NCI-H146 (cell line): ENCODE measurements at regions not wholly inside any gene's neighbourhood (a gene's known extent, or its start where the extent isn't known, plus 50 kb on each side); places are given as distances from the start of the nearest gene placed in this dataset.
A peak's percentile ranks its signal among the peaks of the same experiment; 100 is the strongest.
"Not testable (repeated sequence)": the region's sequence is repeated elsewhere in the genome, so short reads cannot be mapped to it uniquely, and the experiment has no call there.

Experiments used
- DNase-seq: peaks from one replicate; lab custom pipeline; 2025; lab: John Stamatoyannopoulos, UW

DNA sequence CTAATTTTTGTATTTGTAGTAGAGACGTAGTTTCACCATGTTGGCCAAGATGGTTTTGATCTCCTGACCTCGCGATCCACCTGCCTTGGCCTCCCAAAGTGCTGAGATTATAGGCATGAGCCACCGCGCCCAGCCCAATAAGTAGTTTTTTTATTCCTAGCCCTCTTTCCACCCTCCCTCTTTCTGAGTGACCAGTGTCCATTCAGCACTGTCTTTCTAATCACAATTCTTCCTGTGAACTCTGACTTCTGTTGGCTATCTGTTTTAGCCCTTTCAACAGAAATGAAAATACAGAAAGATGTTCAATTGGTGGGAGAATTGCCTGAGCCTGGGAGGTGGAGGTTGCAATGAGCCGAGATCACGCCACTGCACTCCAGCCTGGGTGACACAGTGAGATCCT, 122.3 kb upstream of the LIFR start:
- not testable (repeated sequence) for DNase-seq

DNA sequence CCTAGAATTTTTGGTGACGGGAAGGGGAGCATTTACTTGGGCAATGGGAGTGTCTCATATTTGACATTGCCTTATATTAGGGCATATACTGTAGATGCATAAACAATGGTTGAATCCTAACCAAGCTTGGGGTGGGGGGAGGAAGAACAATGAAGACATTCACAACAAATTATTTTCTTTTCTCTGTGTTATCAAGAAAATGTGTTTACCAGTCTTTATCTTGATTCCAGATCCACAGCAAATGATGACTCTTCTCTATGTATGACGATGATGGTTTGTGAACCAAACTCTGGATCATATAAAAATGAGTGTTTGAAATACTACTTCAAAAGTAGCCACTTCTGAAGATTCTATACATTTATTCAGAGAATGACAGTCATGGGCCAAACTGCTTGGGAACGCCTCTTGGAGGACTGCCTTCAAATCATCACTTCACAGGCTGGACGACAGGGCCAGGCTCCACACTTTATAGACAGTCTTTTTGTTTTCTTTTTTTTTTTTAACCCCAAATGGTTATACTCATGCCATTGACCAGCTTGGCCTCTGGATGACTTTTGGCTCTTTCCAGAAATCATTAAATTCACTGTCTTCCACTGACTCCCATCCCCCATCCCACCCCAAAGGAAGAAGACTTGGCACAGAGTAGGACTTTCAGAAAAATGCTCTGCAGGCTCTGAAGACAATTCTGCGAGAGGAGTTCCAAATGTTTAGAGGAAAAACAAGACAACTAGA, 123.8 kb upstream of the LIFR start:
- no peak for DNase-seq

DNA sequence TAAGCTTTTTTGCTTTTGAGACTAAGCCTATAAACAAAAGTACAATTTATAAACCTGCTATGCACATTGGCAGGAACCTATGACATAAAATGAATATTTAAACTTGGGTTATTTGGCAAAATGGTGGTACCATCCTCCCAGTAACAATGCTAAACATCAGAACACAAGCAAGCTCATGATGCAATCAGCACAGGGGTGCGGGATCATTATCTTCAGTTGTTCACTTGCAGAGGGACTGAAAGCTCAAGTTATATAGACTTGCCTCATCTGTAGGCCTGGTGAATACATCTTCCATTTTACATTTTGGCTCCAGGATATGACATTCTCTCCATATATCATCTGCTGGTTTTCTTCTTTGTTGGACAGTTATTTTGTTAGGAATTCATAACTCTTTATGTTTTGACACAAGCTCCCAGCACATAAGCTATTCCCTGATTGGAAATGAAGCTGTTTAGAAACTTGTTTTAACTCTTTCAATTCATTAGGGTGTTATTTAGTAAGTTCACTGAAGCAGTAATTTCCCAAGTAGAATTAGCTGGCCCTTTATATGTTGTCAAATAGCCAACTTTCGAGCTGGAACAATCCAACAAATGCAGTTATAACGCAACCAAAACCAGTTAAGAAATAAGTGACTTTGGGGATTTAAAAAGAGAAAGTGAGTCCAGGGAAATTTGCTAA, 124.7 kb upstream of the LIFR start:
- no peak for DNase-seq

DNA sequence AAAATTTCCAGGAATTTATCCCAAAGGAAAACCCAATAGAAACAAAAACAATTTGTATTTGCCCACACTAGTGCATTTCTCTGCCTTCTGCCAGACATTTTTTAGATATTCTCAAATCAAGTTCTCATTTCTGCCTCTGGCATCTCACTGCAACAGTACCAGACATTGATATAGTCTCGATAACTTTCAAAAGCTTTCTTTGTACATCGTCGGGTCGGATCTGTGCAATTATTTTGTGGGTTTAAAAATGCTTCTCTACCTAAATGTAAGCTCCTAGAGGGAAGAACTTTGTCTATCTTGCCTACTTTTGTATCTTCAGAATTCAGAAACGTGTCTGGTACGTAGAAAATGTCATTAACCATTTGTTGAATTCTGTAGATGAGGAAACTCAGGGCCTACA, 125.5 kb upstream of the LIFR start:
- DNase-seq, result no peak

DNA sequence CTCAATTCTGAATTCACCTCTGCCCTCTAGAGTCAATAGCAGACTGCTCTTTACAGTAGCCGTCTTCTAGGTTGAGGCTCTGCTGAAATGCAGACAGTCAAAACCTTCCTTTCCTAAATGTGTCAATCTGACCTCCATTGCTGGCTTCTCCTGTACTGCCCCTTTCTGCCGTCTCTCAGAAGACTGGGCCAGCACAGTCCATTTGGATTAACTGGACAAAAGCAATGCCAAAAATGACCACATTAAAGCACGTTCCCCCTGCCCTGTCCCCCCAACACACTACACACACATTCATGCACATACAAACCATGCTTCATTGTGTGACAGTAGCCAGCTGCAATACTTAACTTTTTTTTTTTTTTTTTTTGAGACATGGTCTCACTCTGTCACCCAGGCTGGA, 130.2 kb upstream of the LIFR start:
- DNase-seq, result no peak

DNA sequence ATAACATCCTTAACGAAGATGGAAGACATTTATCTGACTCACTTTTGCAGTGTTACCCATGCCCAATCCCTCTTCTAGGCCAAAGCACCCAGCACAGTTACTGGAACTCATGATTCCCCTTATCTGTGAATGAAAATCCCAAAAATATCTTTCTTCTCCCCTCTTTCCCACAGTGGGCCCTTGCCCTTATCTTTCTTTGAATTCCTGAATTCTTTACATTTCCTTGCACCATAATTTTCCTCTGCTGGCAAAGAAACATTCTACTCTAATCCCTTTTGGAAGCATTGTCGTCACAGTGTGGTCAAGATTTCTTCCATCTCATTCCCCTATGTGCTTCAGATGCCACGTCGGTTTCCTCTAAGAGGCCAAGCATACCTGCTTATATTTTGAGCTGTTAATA, 135.9 kb upstream of the LIFR start:
- DNase-seq, result no peak

DNA sequence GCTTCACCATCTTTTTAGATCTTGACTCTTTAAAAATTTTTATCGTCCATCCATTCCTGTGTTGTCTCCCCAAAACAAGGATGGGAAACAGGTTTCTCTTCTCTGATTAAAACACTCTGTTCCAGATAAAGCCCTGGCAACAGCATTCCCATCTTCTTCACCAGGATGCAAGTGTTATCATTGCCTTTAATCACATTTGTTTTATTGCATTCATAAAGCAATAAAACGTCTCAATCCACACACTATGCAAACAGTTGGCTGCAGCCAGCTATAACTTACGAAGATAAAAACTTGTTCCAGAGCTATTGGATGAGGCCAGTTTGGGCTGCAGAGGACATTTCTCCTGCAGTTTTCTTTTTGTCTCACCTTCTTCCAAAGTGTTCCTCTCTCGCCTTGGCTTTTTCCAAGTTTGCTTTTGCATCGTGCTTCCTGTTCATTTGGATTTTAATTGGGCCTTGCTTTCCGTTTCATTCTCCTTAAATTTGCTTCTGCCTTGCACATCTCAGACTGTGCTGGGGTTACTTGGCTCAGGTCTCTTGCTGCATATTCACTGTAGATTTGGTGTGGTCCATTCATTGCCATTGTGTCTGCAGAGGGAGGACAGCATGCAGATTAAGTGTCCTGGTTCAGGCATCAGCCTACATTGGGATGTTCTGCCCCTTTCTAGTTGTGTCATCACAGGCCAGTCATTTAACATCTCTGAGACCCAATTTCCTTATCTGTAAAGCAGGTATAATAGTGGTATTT, 136.5 kb upstream of the LIFR start:
- DNase-seq, result no peak

DNA sequence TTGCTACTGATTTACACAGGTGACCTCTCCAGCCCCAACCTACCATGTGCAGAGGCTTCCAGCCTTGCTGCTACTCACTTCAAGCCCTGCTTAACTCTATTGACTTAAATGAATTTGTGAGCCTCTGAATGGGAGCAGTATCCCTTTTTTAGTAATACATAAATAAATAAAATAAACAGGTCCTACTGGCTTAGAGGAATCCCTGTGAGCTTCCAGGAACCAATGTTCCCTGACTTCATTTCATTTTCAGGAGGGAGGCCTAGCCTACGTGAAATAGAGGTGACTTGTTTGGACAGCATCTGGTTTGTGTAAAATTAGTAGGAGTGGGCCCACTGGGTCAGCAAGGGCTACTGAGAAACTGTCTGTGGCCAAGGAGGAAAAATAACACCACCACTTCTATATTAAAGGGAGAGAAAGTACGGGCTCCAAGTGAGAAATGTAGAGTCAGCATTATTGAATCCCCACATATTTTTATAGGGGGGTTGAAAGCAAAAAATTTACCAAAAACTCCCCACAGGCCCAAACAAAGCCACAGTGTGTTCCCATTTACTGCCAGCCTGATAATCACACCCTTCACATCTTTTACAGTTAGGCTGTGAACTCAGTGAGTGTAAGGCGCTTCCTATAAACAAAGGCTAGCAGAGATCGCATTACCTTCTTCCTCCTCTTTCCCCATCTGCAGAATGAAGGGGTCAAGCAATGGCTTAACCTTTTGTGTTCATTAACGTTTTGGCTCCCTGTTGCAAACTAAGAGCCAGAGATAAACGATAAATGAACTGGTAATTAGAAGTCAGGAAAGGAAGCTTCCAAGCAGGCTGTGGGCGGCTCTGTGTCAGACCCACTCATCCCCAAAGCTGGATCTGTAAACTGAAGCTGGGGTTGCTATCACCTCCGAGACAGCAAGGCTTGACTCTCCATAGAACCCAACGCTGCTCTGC, 138.8 kb upstream of the LIFR start:
- no peak for DNase-seq

DNA sequence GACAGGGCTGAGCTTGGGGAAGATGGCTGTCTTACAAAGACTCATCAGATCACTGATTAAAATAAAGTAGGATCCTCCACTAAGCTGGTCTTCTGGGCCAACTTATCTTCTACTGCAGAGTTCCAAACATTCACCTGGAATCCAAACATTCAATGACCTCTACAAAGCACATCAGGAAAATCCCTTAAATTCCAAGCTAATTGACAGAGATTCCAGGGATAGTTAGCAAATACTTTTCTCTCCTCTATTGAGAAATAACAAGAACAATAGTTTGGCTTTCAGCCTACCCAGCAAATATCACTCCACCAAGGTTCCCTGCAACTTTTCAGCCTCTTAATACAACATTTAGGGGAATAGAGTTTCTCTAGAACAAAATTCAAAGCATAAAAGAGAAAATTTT, 140.6 kb upstream of the LIFR start:
- DNase-seq, result no peak

DNA sequence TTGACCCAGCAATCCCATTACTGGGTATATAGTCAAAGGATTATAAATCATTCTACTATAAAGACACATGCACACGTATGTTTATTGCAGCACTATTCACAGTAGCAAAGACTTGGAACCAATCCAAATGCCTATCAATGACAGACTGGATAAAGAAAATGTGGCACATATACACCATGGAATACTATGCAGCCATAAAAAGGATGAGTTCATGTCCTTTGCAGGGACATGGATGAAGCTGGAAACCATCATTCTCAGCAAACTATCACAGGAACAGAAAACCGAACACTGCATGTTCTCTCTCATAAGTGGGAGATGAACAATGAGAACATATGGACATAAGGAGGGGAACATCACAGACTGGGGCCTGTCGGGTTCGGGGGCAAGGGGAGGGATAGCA, 140.3 kb upstream of the OSMR start:
- DNase-seq, result not testable (repeated sequence)

DNA sequence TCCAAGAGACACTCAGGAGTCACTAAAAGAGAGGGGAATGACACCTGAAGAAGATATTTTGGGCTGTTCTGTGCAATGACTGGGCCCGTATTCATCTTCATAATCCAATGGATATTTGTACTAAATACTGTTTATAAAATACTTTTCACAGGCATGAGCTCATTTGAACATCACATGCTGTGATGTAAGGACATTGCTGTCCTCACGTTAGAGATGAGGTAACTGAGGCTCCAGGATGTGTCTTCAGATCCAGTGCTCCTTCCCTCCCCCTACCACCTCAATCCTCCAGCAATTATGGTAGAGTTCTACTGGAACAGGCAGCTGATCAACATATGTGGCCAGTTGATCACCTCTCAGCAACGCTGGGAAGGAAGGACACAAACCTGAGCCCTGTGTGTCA, 139.4 kb upstream of the OSMR start:
- DNase-seq, result no peak

DNA sequence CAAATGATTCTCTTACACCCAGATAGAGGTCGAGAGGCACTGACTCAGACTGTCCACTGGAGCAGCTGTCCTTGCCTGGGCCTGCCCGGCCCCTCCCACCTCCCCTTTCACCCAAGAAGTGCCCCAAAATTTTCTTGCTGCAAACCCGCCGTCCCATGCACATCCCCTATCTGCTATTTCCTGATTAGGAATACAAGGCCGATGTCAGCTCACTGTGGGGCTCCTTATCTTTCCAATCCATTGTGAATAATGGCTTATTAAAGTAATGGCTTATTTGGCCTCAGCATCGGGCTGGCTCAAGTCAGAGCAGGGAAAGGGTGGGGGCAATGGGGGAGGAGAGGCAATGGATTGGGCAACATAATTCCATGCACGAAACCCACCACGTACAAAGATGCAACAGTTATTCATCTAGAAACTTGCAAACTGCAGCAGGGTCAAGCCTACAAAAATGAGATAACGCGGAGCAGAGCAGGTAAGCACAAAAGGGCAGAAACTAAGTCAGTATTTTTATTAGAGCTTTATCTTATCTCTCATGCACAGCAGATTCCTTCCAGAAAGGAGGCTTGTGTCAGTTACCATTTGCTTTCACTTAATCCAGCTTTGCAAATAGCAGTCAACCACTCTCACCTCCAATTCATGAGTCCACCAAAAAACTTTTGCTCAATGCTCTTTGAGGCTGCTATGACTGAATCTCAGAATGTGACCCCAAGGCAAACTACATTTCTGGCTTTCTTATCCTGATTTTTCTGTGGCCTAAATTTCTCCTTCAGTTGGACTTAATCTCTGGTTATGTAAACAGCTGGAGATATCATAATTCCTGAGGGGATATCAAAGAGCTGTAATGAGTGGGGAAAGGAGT, 138.2 kb upstream of the OSMR start:
- no peak for DNase-seq

DNA sequence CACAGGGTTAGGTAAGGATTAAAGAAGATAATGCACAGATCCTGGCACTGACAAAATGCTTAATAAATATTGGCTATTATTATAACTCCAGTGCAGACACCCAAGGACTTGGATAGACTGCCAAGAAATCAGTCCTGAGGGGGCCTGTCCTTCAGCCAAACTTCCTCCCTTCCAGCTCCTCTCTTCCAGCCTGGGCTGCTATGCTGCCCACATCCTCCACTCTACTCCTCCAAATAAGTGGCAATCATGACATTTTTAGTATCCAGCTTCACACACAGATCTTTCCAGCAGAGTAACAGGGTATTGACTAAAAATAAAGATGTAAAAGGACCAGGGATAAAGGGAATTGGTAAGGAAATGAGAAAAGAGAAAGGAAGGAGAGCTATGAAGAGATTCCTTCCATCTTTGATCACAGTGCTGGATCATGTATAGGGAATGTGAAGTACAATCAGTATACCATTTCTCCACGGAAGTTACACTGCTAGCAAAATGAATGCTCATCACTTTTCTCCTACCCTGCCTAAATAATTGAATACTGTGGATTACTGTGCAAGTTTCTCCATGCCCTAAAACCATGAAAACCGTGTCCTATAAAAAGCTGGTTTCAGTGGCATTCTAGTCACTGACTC, 136.0 kb upstream of the OSMR start:
- no peak for DNase-seq

DNA sequence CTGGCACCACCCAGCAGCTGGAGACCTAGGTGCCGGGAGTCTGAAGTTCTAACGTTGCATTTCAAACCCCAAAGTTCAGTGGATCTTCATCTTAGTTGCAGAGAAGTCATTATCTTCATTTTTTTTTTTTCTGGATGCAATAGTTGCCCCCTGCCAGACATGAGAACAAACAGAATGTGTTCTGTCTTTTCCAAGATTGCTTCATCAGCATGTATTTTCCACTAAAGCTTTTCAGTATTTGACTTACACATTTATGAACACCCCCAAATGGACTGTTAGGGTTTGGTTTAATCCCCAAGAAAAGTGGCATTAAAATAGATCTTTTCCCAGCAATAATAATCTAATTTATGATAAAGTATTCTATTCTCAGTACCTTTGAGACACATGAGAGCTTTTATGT, 135.2 kb upstream of the OSMR start:
- DNase-seq, result no peak

DNA sequence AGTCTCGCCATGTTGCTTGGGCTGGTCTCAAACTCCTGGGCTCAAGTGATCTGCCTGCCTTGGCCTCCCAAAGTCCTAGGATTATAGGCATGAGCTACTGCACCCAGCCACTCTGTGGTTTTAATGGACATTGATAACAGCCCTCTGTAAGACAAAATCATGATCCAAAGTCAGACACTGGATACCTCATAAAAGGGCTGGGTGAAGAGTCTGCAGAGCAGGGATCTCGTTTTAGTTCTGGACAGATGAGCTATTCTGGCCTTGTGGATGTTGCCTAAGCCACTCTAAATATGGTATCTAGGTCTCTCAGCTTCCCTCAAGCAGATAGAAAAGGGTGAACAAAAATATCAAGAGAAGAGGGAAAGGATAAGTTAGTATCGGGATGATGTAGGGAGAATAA, 133.4 kb upstream of the OSMR start:
- no peak for DNase-seq

DNA sequence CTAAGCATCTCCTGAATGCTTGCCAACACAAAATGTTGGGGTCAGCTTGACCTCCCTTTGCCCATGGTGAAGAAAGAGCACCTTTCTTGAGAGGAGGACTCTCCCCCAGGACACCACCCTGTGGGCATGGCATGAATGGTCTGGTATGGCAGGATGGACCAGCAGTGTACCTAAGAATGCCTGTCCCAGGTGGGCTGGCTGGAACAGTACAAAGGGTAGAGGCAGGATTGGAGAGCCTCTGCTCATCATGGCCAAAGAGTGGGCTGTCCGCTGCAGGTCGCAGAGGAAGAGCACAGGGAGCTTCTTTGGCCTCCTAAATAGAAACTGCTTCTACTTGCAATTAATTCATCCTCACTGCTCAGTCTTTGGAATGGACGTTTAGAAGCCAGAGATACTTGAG, 131.6 kb upstream of the OSMR start:
- DNase-seq, result no peak

DNA sequence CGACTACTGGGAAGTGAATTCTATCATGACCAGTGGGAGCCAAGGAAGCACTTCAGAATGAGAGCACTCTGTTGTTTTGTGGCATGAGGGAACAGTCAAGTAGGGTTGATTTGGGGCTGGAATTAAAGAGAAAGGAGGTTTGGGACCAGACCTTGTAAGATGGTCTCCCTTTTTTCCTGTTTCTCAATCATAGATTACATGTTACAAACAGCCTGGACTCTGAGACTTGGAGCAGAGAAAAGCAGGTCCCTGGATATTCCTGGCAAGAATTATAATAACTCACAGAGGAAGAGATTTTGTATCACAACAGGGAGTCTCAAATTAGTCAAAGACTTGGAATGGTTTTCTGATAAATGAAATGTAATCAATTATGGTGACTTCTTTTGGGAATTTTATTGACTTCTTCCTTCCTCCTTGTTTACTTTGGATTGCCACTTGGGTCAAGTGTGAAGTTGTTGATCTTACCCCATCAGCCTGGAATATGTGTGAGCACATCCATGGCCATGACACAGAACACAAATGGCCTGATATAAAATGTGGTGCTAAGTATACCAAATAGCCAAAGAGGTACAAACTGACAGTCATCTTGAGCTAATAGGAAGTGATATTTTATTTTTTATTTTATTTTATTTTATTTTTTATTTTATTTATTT, 131.0 kb upstream of the OSMR start:
- no peak for DNase-seq

DNA sequence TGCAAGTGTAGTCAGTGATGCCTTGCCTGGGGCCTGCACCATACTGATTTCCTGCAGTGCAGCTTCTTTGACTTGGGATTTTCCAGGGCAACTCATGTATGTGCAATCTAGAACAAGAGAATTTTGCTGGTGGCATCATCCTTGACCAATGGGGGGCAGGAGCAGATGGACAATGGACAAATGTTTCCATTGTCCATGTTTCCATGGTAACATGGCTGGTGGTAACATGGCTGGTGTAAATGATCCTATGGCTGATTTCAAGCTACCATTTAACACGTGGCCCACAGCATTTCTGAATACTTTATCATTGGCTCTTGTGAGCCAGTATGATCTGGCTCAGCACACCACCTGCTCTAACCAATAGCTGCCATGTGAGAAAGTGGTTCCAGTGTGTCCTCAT, 130.1 kb upstream of the OSMR start:
- DNase-seq, result peak; percentile 1

DNA sequence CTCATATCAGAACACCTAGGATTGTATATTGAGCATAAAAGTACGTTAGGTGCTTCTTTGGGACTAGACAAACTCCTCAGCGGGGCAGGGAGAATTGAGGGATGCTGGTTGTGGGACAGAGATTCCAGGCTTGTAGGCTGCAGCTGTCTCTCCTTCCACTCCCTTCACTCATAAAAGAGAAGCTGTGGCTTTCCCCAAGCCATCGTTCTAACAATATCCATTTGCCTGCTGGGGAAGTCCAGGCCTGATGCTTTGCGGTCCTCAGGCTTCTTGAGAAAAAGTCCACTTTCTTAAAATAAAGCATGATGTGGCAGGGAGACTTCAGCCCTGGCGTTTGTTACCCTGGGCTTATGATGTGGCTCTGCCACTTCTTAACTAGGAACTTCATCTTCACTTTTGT, 129.3 kb upstream of the OSMR start:
- DNase-seq, result no peak

DNA sequence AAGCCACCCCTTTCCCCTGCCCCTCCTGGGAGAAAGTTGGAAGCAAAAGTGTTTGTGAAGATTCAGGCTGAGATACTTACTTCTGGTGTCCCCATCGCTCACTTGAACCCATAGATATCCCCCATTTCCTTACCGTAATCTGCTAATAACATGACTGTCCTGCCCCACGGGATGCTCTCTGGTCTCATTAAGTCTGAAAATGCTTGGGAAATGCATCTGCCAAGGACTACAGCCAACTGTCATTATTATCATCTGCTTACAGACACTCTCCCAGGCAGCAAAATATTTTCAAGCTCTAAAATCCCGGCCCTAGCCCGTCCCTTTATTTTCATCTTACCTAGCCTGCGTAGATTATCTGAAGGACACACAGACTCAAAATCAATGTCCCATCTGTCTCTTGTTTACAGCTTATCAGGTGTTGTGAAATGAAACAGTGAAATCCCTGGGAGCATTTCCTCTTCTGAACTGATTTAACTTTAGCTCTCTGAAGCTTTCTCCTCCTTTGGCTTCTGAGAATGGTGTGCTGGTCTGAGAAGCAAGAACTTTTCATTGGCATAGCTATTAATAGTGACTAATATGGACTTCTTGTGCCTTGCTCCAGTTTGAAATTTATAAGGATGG, 126.9 kb upstream of the OSMR start:
- DNase-seq, result no peak
